Common myeloid progenitor, CD34-positive (primary cell): ENCODE measurements at regions not wholly inside any gene's neighbourhood (a gene's known extent, or its start where the extent isn't known, plus 50 kb on each side); places are given as distances from the start of the nearest gene placed in this dataset.

Experiments
- CTCF ChIA-PET: fragments of 350-600 bp; sonication (Branson Sonifier 250); formaldehyde crosslinking; loops from one replicate; lab custom pipeline; 2021; ENCODE audit warnings: antibody characterized with exemption; lab: Charles Lee
- POLR2A ChIA-PET: fragments of 350-600 bp; sonication (Branson Sonifier 250); formaldehyde crosslinking; loops from one replicate; lab custom pipeline; 2021; ENCODE audit warnings: antibody characterized with exemption; lab: Charles Lee
- DNase-seq, 3 donors: peaks; one replicate each; pipeline versions ENCODE4 v3.0.0 to v3.0.0-alpha.2; 2013
- H3K27ac ChIP-seq, 2 experiments: 1 replicate in 1 of 2; 2 replicates in 1 of 2; pipeline ENCODE4 v1.7.0; 2013; ENCODE audit warnings: inconsistent platforms in 2 of 2, low read length in 2 of 2, mild to moderate bottlenecking in 2 of 2, low read depth in 1 of 2, moderate library complexity in 1 of 2; ENCODE audit not compliant: severe bottlenecking in 2 of 2, insufficient read depth in 1 of 2, poor library complexity in 1 of 2
- H3K27me3 ChIP-seq, 5 experiments: replicated peaks in 2 of 5; 1 replicate in 3 of 5; 2 replicates in 2 of 5; pipeline versions ENCODE4 v1.6.1 to v1.7.0; 2013; ENCODE audit warnings: low read length in 4 of 5, mild to moderate bottlenecking in 2 of 5, moderate library complexity in 2 of 5, inconsistent platforms in 1 of 5; ENCODE audit not compliant: insufficient read depth in 5 of 5, control insufficient read depth in 4 of 5
- H3K36me3 ChIP-seq, 4 experiments: 1 replicate in 2 of 4; 2 replicates in 2 of 4; pipeline versions ENCODE4 v1.6.1 to v1.7.0; 2013; ENCODE audit warnings: low read length in 3 of 4, control low read depth in 1 of 4, mild to moderate bottlenecking in 1 of 4; ENCODE audit not compliant: control insufficient read depth in 4 of 4, insufficient read depth in 4 of 4
- H3K4me1 ChIP-seq, 4 experiments: 1 replicate in 3 of 4; 2 replicates in 1 of 4; pipeline versions ENCODE4 v1.6.1 to v1.7.1; 2013; ENCODE audit warnings: low read length in 3 of 4, mild to moderate bottlenecking in 3 of 4, control low read depth in 1 of 4, inconsistent platforms in 1 of 4, moderate library complexity in 1 of 4; ENCODE audit not compliant: control insufficient read depth in 4 of 4, insufficient read depth in 4 of 4; ENCODE audit errors: control extremely low read depth in 1 of 4
- H3K4me3 ChIP-seq, 7 experiments: 1 replicate in 4 of 7; 2 replicates in 3 of 7; pipeline versions ENCODE4 v1.5.1 to v1.7.0; 2013; ENCODE audit warnings: mild to moderate bottlenecking in 7 of 7, low read length in 6 of 7, moderate library complexity in 6 of 7, inconsistent platforms in 2 of 7, low read depth in 2 of 7, control low read depth in 1 of 7; ENCODE audit not compliant: insufficient read depth in 4 of 7, control insufficient read depth in 1 of 7; ENCODE audit errors: extremely low read depth in 1 of 7
- H3K9me3 ChIP-seq, 5 experiments: 1 replicate in 4 of 5; 2 replicates in 1 of 5; pipeline versions ENCODE4 v1.6.1 to v1.7.1; 2013; ENCODE audit warnings: low read length in 4 of 5, mild to moderate bottlenecking in 2 of 5, inconsistent platforms in 1 of 5, low read depth in 1 of 5, moderate library complexity in 1 of 5; ENCODE audit not compliant: control insufficient read depth in 4 of 5, insufficient read depth in 2 of 5; ENCODE audit errors: control extremely low read depth in 1 of 5
- WGBS: methylation state at CpG from one replicate; pipeline ENCODE4 v1.1.5; 2013; ENCODE audit not compliant: insufficient coverage; 5-methylcytosine and 5-hydroxymethylcytosine counted together

DNA sequence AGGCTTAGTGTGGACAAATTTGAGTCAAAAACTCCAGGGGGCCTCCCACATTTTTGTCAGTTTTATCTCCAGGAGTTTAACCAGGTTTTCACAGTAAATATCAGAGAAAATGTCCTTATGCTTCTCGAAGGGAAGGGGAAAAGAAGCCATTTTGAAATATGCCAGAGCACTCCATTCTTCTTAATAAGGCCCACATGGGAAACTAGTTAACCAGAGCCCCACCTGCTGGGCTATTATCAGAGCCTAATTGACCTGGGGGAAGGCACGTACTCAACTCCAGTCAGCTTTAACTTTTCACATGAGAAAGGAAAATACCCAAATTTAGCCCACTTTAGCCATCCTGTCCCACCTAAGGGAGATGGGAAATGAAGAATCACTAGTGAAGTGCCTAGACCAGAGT is 296.3 kb downstream of the PTBP2 start:
- CTCF ChIA-PET = no interaction called here
- WGBS = no CpG with 5 or more reads among the region's 2 CpGs
- no peaks in the 10 kb centered on the region for H3K36me3 ChIP-seq
- no peak overlapping the region for H3K27ac ChIP-seq
- no peak overlapping the region for H3K4me3 ChIP-seq
- no peak for DNase-seq
- H3K27me3 ChIP-seq = no peaks in the 10 kb centered on the region
- POLR2A ChIA-PET = no interaction called here
- peaks cover 0 to 1% (median 0%) of the 10 kb centered on the region in 5 experiments for H3K9me3 ChIP-seq
- H3K4me1 ChIP-seq = no peaks in the 10 kb centered on the region
